Mucosa of descending colon (tissue), 3 donors: ENCODE measurements at regions not wholly inside any gene's neighbourhood (a gene's known extent, or its start where the extent isn't known, plus 50 kb on each side); places are given as distances from the start of the nearest gene placed in this dataset.

Experiments used
- ATAC-seq: fragments of 200-7000 bp; cut with Tn5 transposase; one replicate; pipeline ENCODE4 v1.9.1; 2020; ENCODE audit warnings: mild to moderate bottlenecking, moderate library complexity
- DNase-seq, 3 donors: peaks; one replicate each; pipeline ENCODE4 v3.0.0-alpha.2; 2020
- H3K36me3 ChIP-seq: fragments of 200-600 bp; one replicate; pipeline ENCODE4 v1.8.0; 2021; ENCODE audit warnings: low read depth, mild to moderate bottlenecking
- H3K4me1 ChIP-seq: fragments of 200-600 bp; one replicate; pipeline ENCODE4 v1.8.0; 2021; ENCODE audit warnings: low read depth, mild to moderate bottlenecking
- H3K4me3 ChIP-seq: fragments of 200-600 bp; one replicate; pipeline ENCODE4 v1.8.0; 2021; ENCODE audit warnings: mild to moderate bottlenecking
- H3K9me3 ChIP-seq: fragments of 200-600 bp; one replicate; pipeline ENCODE4 v1.8.0; 2021; ENCODE audit warnings: mild to moderate bottlenecking
- CTCF ChIP-seq: fragments of 200-600 bp; IDR thresholded peaks from one replicate; pipeline ENCODE4 v1.8.0; 2022; ENCODE audit warnings: antibody characterized with exemption, mild to moderate bottlenecking
- intact Hi-C, 2 donors: fragments of 100-400 bp; cut with DNase I in 1 of 2; cut with micrococcal nuclease in 1 of 2; formaldehyde crosslinking; loops; one replicate each; pipeline versions ENCODE4 v1.11.0 to v1.11.1; 2022; cut with DNase I, micrococcal nuclease
- donor health status: DM: no; HTN: no; CAD: no; lungs with moderate emphysema.
- donor health status: DM: no; HTN: no; CAD: no.
- donor health status: DM: no; HTN: yes; CAD: no.

- Histone ChIP-seq H3K4me3 (no peak overlapping the region), H3K9me3 (peaks cover 6% of the 10 kb centered on the region), H3K36me3 (no peaks in the 10 kb centered on the region), H3K4me1 (no peaks in the 10 kb centered on the region)
- ATAC-seq (no peak), DNase-seq (no peak)
- TF ChIP-seq CTCF = no peak
- intact Hi-C loops = no loop called here
Measured at GRCh38 chr2:79355569-79355968, 157.3 kb upstream of the CTNNA2 start.

GRCh38 chr2:79327460-79327859 lies 167.9 kb upstream of the REG3A start:
- DNase-seq (no peak), ATAC-seq (no peak)
- no peaks in the 10 kb centered on the region for H3K9me3 ChIP-seq
- TF ChIP-seq CTCF = no peak
- no peak overlapping the region for H3K4me3 ChIP-seq
- no peaks in the 10 kb centered on the region for H3K4me1 ChIP-seq
- intact Hi-C loops = no loop called here
- H3K36me3 ChIP-seq = no peaks in the 10 kb centered on the region

GRCh38 chr2:79320871-79321270 lies 161.3 kb upstream of the REG3A start:
- no peaks in the 10 kb centered on the region for H3K9me3 ChIP-seq
- no peak for DNase-seq
- no peak overlapping the region for H3K4me3 ChIP-seq
- no peaks in the 10 kb centered on the region for H3K36me3 ChIP-seq
- no peak for ATAC-seq
- intact Hi-C loops = no loop called here
- H3K4me1 ChIP-seq = no peaks in the 10 kb centered on the region
- TF ChIP-seq CTCF = no peak

GRCh38 chr2:79294994-79295393 lies 135.4 kb upstream of the REG3A start:
- intact Hi-C loops = no loop called here
- no peak for ATAC-seq

GRCh38 chr2:79292958-79293315 lies 133.4 kb upstream of the REG3A start:
- TF ChIP-seq CTCF = no peak
- ATAC-seq (no peak), DNase-seq (no peak)
- H3K9me3 ChIP-seq = no peaks in the 10 kb centered on the region
- no peak overlapping the region for H3K4me3 ChIP-seq
- intact Hi-C loops = no loop called here
- H3K4me1 ChIP-seq = no peaks in the 10 kb centered on the region
- H3K36me3 ChIP-seq = no peaks in the 10 kb centered on the region

More at GRCh38 chr2:79294994-79295393, 135.4 kb upstream of the REG3A start:
- Histone ChIP-seq H3K9me3 (no peaks in the 10 kb centered on the region), H3K4me1 (no peaks in the 10 kb centered on the region), H3K36me3 (no peaks in the 10 kb centered on the region), H3K4me3 (no peak overlapping the region)
- no peak for TF ChIP-seq CTCF
- DNase-seq = no peak

- Histone ChIP-seq H3K36me3 (no peaks in the 10 kb centered on the region), H3K9me3 (no peaks in the 10 kb centered on the region), H3K4me3 (no peak overlapping the region), H3K4me1 (no peaks in the 10 kb centered on the region)
- ATAC-seq = no peak
- intact Hi-C loops = no loop called here
- TF ChIP-seq CTCF = no peak
- no peak for DNase-seq
Measured at GRCh38 chr2:79292239-79292957, 132.8 kb upstream of the REG3A start.
